ENCODE measurements at regions not wholly inside any gene's neighbourhood (a gene's known extent, or its start where the extent isn't known, plus 50 kb on each side); places are given as distances from the start of the nearest gene placed in this dataset.

DNA sequence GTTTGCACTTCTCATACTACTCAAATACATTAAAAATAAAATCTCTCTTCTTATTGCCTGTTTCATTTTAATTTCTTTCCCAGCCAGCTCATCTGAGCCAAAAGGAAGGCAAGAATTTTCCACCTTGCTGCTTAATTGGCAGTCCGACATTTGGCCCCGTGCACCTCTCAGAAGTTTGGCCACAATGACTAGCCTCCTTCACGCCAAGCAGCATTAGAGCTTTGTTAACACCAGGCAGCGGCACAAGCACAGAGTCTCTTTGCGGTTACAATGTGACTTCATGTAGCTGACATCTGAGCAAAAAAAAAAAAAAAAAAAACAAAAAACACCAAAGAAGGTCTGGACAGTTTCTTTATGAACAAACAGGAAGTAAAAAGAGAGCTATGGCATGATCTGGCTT, 248.9 kb downstream of the OSR1 start:
- no peak for DNase-seq (ENCODE audit: low spot score in 2 of 2)
- intact Hi-C loops (cut with DNase I), result no loop called here
- Histone ChIP-seq H3K9me3 (no peaks in the 10 kb centered on the region), H3K4me3 (no peak overlapping the region), H3K36me3 (no peaks in the 10 kb centered on the region), H3K27me3 (no peaks in the 10 kb centered on the region), H3K4me1 (no peaks in the 10 kb centered on the region), H3K27ac (no peak overlapping the region)
- TF ChIP-seq, protein P1, sequence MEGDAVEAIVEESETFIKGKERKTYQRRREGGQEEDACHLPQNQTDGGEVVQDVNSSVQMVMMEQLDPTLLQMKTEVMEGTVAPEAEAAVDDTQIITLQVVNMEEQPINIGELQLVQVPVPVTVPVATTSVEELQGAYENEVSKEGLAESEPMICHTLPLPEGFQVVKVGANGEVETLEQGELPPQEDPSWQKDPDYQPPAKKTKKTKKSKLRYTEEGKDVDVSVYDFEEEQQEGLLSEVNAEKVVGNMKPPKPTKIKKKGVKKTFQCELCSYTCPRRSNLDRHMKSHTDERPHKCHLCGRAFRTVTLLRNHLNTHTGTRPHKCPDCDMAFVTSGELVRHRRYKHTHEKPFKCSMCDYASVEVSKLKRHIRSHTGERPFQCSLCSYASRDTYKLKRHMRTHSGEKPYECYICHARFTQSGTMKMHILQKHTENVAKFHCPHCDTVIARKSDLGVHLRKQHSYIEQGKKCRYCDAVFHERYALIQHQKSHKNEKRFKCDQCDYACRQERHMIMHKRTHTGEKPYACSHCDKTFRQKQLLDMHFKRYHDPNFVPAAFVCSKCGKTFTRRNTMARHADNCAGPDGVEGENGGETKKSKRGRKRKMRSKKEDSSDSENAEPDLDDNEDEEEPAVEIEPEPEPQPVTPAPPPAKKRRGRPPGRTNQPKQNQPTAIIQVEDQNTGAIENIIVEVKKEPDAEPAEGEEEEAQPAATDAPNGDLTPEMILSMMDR (IDR thresholded peaks at IDR 0.05), result no peak

DNA sequence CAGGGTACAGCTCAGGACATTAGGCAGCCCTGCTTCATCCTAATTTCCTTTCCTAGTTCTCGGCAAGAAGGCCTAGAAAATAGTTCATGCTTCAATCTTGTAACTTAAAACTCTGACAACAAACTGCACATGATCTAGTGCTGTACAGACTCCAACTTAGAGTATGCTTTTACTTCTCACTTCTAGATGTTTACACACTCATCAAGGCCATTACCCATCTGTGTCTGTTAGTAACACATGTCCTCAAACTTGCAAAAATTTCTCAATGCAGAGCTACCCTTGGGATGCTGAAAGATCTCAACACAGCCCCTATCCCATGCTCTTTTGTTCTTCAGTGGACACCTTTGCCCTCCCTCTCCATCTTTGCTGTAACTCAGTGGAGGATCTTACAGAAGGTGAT, 252.0 kb downstream of the OSR1 start:
- TF ChIP-seq, protein P1 (IDR thresholded peaks at IDR 0.05), result no peak
- intact Hi-C loops (cut with DNase I), result no loop called here

DNA sequence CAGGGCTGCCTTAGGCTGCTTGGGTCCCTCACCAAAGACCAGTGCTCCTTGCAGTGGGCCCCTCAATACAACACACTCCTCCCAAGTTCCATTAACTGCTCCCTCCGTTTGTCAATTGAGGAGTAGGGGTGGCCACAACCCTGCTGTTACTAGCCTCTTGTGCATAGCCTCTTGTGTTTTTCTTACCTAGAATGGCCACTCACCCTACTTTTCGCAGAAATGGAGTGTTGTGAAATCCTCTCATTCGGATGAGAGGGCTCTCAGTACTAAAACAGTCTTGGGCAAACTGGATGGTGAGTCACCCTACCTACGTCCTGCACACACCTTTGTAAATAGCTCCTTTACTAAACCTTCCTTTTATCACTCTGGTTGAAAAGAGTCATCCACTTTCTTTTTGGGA, 253.9 kb downstream of the OSR1 start:
- no peaks in the 10 kb centered on the region for H3K4me1 ChIP-seq
- H3K36me3 ChIP-seq, result no peaks in the 10 kb centered on the region
- no peak for DNase-seq (ENCODE audit: low spot score in 2 of 2)
- intact Hi-C loops (cut with DNase I), result no loop called here
- H3K27me3 ChIP-seq, result no peaks in the 10 kb centered on the region
- H3K4me3 ChIP-seq, result no peak overlapping the region
- TF ChIP-seq, protein P1 (IDR thresholded peaks at IDR 0.05), result no peak
- no peaks in the 10 kb centered on the region for H3K9me3 ChIP-seq
- no peak overlapping the region for H3K27ac ChIP-seq

More for the DNA sequence above, 252.0 kb downstream of the OSR1 start:
- Histone ChIP-seq H3K36me3 (no peaks in the 10 kb centered on the region), H3K27me3 (no peaks in the 10 kb centered on the region), H3K27ac (no peak overlapping the region), H3K4me1 (no peaks in the 10 kb centered on the region), H3K4me3 (no peak overlapping the region), H3K9me3 (no peaks in the 10 kb centered on the region)
- no peak for DNase-seq (ENCODE audit: low spot score in 2 of 2)

DNA sequence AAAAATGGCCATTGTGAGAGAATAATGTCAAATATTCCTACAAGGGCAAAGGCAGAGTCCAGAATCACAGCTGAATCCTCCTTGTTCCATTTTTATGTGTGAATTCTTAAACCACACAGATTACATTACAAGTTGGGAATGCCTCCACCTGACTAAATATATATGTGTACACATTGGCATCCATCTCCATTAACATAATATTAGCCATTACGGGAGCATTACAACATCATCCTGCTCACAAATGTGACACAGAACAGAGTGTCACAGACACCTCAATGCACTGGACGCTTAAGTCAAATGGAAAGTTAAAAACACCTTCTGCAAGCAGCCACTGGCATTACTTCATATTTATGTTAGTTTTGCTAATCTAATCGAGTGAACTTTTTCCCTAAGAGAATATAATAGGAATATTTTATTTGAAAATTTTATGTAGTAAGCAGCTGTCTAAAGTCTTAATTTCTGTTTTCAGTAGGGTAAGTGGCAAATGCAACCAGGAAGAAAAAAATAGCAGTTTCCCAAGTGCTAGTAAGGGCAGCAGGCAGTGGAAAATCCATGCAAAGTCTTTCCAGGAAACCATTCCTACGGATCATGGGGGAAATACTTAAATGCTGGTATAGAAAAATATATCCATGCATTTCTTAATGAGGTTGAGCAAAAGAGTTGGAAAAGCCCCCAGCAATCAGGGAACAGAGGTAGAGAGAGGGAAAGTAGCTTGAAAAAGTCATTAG, 255.6 kb downstream of the OSR1 start:
- H3K4me3 ChIP-seq, result no peak overlapping the region
- H3K36me3 ChIP-seq, result no peaks in the 10 kb centered on the region
- no peak overlapping the region for H3K27ac ChIP-seq
- TF ChIP-seq, protein P1 (IDR thresholded peaks at IDR 0.05), result no peak
- DNase-seq (ENCODE audit: low spot score in 2 of 2), result no peak
- H3K4me1 ChIP-seq, result no peaks in the 10 kb centered on the region
- no peaks in the 10 kb centered on the region for H3K9me3 ChIP-seq
- intact Hi-C loops (cut with DNase I), result no loop called here
- H3K27me3 ChIP-seq, result no peaks in the 10 kb centered on the region

DNA sequence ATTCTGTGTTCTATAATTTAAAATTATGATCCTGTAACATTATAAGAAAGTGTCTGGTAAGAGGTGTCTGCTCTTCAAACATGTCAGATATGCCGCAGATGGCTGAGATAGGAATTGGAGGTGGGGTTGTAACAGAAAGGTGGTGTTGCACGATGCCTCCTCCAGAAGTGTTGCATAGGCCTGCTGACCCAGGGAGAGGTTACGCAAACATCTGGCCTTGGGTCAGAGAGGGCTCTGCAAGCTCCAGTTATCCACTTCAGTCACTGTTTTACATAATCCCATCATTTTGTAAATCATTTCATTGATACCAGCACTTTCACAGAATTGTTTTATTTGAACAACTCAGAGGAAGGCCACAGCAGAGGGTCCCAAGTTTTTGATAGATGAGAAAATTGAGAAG, 256.5 kb downstream of the OSR1 start:
- intact Hi-C loops (cut with DNase I), result no loop called here
- TF ChIP-seq, protein P1 (IDR thresholded peaks at IDR 0.05), result no peak

DNA sequence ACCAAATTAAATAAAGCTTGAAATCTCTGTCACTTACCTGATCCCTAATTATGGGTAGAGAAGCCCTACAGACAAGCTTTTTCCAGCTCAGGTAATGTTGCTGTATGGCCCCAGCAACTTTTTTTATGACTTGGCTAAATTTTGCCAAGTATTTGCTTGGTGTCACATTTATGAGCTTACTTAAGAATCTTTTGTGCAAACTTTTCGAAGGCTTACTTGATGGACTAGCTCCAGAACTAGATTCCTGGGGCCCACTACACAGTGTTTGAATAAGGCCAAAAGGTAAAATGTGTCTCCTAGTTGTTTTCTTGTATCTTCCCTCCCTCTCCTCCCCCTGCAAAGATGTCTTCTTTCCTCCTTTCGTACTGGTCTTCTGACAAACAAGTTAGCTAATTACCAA, 257.9 kb downstream of the OSR1 start:
- Histone ChIP-seq H3K27me3 (no peaks in the 10 kb centered on the region), H3K4me1 (no peaks in the 10 kb centered on the region), H3K36me3 (no peaks in the 10 kb centered on the region), H3K27ac (no peak overlapping the region), H3K9me3 (no peaks in the 10 kb centered on the region), H3K4me3 (no peak overlapping the region)
- intact Hi-C loops (cut with DNase I), result no loop called here
- no peak for DNase-seq (ENCODE audit: low spot score in 2 of 2)
- TF ChIP-seq, protein P1 (IDR thresholded peaks at IDR 0.05), result no peak

More for the DNA sequence above, 256.5 kb downstream of the OSR1 start:
- Histone ChIP-seq H3K27ac (no peak overlapping the region), H3K27me3 (no peaks in the 10 kb centered on the region), H3K36me3 (no peaks in the 10 kb centered on the region), H3K4me1 (no peaks in the 10 kb centered on the region), H3K4me3 (no peak overlapping the region), H3K9me3 (no peaks in the 10 kb centered on the region)
- no peak for DNase-seq (ENCODE audit: low spot score in 2 of 2)
